GOT3 (cell line): ENCODE measurements at regions not wholly inside any gene's neighbourhood (a gene's known extent, or its start where the extent isn't known, plus 50 kb on each side); places are given as distances from the start of the nearest gene placed in this dataset.
"Not testable (repeated sequence)": the region's sequence is repeated elsewhere in the genome, so short reads cannot be mapped to it uniquely, and the experiment has no call there.

Source experiments
- DNase-seq: peaks from one replicate; lab custom pipeline; 2025; ENCODE audit warnings: mixed read lengths; lab: John Stamatoyannopoulos, UW

GRCh38 chr16:55016515-55016914 lies 85.8 kb downstream of the IRX5 start:
- DNase-seq = no peak

- no peak for DNase-seq
Observed at GRCh38 chr16:55017321-55017720, 86.7 kb downstream of the IRX5 start.

- no peak for DNase-seq
Observed at GRCh38 chr16:55018881-55019280, 88.2 kb downstream of the IRX5 start.

- DNase-seq = no peak
Observed at GRCh38 chr16:55019419-55020131, 88.9 kb downstream of the IRX5 start.

GRCh38 chr16:55021595-55022475 lies 91.2 kb downstream of the IRX5 start:
- no peak for DNase-seq

- DNase-seq = not testable (repeated sequence)
Observed at GRCh38 chr16:55027260-55027659, 96.6 kb downstream of the IRX5 start.

- no peak for DNase-seq
Observed at GRCh38 chr16:55029509-55029908, 98.8 kb downstream of the IRX5 start.

GRCh38 chr16:55030944-55031343 lies 100.3 kb downstream of the IRX5 start:
- no peak for DNase-seq

- DNase-seq = no peak
Observed at GRCh38 chr16:55031481-55031880, 100.8 kb downstream of the IRX5 start.

- no peak for DNase-seq
Observed at GRCh38 chr16:55033225-55034156, 102.8 kb downstream of the IRX5 start.

GRCh38 chr16:55035029-55035428 lies 104.4 kb downstream of the IRX5 start:
- no peak for DNase-seq

- no peak for DNase-seq
Observed at GRCh38 chr16:55035956-55036355, 105.3 kb downstream of the IRX5 start.

GRCh38 chr16:55036371-55036821 lies 105.7 kb downstream of the IRX5 start:
- no peak for DNase-seq

- no peak for DNase-seq
Observed at GRCh38 chr16:55037046-55037445, 106.4 kb downstream of the IRX5 start.

- DNase-seq = no peak
Observed at GRCh38 chr16:55037966-55038365, 107.3 kb downstream of the IRX5 start.

GRCh38 chr16:55039042-55039441 lies 108.4 kb downstream of the IRX5 start:
- no peak for DNase-seq

GRCh38 chr16:55039511-55039910 lies 108.8 kb downstream of the IRX5 start:
- no peak for DNase-seq

- no peak for DNase-seq
Observed at GRCh38 chr16:55039931-55040330, 109.3 kb downstream of the IRX5 start.

- no peak for DNase-seq
Observed at GRCh38 chr16:55040366-55041086, 109.9 kb downstream of the IRX5 start.

GRCh38 chr16:55041540-55042234 lies 111.0 kb downstream of the IRX5 start:
- DNase-seq = no peak
